ENCODE measurements at regions not wholly inside any gene's neighbourhood (a gene's known extent, or its start where the extent isn't known, plus 50 kb on each side); places are given as distances from the start of the nearest gene placed in this dataset.

GRCh38 chr11:70490723-70491558 lies 92.6 kb downstream of the CTTN start:
- peaks cover 3% of the 10 kb centered on the region for H3K36me3 Mint-ChIP-seq
- Histone ChIP-seq H4K20me1 (ENCODE audit: low read depth) (no peaks in the 10 kb centered on the region), H3K4me1 (no peaks in the 10 kb centered on the region), H3K9me3 (ENCODE audit: low read depth) (peaks cover 4% of the 10 kb centered on the region), H3K27ac (no peak overlapping the region), H3K4me3 (no peak overlapping the region), H2AFZ (replicated peaks) (no peak overlapping the region), H3K79me2 (ENCODE audit: low read depth) (no peaks in the 10 kb centered on the region), H3K27me3 (no peaks in the 10 kb centered on the region), H3K4me2 (no peak overlapping the region), H3F3A (ENCODE audit: low read depth) (no peaks in the 10 kb centered on the region), H3K9ac (no peak overlapping the region), H3K36me3 (no peaks in the 10 kb centered on the region)
- peaks cover 4% of the 10 kb centered on the region for H3K4me1 Mint-ChIP-seq
- DNase-seq (ENCODE audit: low spot score), result no peak
- no peak overlapping the region for H3K4me3 Mint-ChIP-seq
- no peak overlapping the region for H3K27ac Mint-ChIP-seq
- TF ChIP-seq EZH2 (IDR thresholded peaks at IDR 0.05), result no peak
- peaks cover 11% of the 10 kb centered on the region for H3K27me3 Mint-ChIP-seq (ENCODE audit: insufficient read depth, low read depth)
- H3K9me3 Mint-ChIP-seq, result peaks cover 4% of the 10 kb centered on the region

- H3K36me3 ChIP-seq, result no peaks in the 10 kb centered on the region
- peaks cover 12% of the 10 kb centered on the region for H3K27me3 Mint-ChIP-seq (ENCODE audit: insufficient read depth, low read depth)
- no peak overlapping the region for H3K27ac ChIP-seq
- no peak overlapping the region for H3K27ac Mint-ChIP-seq
- DNase-seq (ENCODE audit: low spot score), result no peak
- peaks cover 6% of the 10 kb centered on the region for H3K4me1 ChIP-seq
- H4K20me1 ChIP-seq (ENCODE audit: low read depth), result no peaks in the 10 kb centered on the region
- H3K79me2 ChIP-seq (ENCODE audit: low read depth), result no peaks in the 10 kb centered on the region
- no peak overlapping the region for H3K4me3 Mint-ChIP-seq
- H3K4me3 ChIP-seq, result no peak overlapping the region
- peaks cover 4% of the 10 kb centered on the region for H3K9me3 ChIP-seq (ENCODE audit: low read depth)
- H3K27me3 ChIP-seq, result no peaks in the 10 kb centered on the region
- H3K9me3 Mint-ChIP-seq, result peaks cover 4% of the 10 kb centered on the region
- peaks cover 3% of the 10 kb centered on the region for H3K36me3 Mint-ChIP-seq
- H3K4me2 ChIP-seq, result no peak overlapping the region
- H3F3A ChIP-seq (ENCODE audit: low read depth), result peaks cover 3% of the 10 kb centered on the region
- no peak for TF ChIP-seq CTCF (IDR thresholded peaks at IDR 0.05)
- TF ChIP-seq EZH2phosphoT487 (IDR thresholded peaks at IDR 0.05), result no peak
- TF ChIP-seq EZH2 (IDR thresholded peaks at IDR 0.05), result no peak
- no peak overlapping the region for H3K9ac ChIP-seq
- H2AFZ ChIP-seq (replicated peaks), result no peak overlapping the region
- peaks cover 6% of the 10 kb centered on the region for H3K4me1 Mint-ChIP-seq
These were observed 93.6 kb downstream of the CTTN start for GRCh38 chr11:70491696-70492472.

GRCh38 chr11:70493089-70493474 lies 94.8 kb downstream of the CTTN start:
- no peak overlapping the region for H3K9ac ChIP-seq
- H3K27ac ChIP-seq, result no peak overlapping the region
- H3K4me2 ChIP-seq, result no peak overlapping the region
- Mint-ChIP-seq H3K27ac (no peak overlapping the region), H3K36me3 (no peaks in the 10 kb centered on the region), H3K4me3 (no peak overlapping the region), H3K27me3 (ENCODE audit: insufficient read depth, low read depth) (peaks cover 9% of the 10 kb centered on the region), H3K9me3 (peaks cover 4% of the 10 kb centered on the region), H3K4me1 (peaks cover 13% of the 10 kb centered on the region)
- TF ChIP-seq CTCF (IDR thresholded peaks at IDR 0.05), result no peak
- TF ChIP-seq EZH2 (IDR thresholded peaks at IDR 0.05), result no peak
- TF ChIP-seq EZH2phosphoT487 (IDR thresholded peaks at IDR 0.05), result no peak
- DNase-seq (ENCODE audit: low spot score), result no peak
- no peaks in the 10 kb centered on the region for H4K20me1 ChIP-seq (ENCODE audit: low read depth)
- no peaks in the 10 kb centered on the region for H3K36me3 ChIP-seq
- no peak overlapping the region for H2AFZ ChIP-seq (replicated peaks)
- H3K79me2 ChIP-seq (ENCODE audit: low read depth), result no peaks in the 10 kb centered on the region
- H3K4me1 ChIP-seq, result peaks cover 18% of the 10 kb centered on the region
- H3K4me3 ChIP-seq, result no peak overlapping the region
- H3K27me3 ChIP-seq, result no peaks in the 10 kb centered on the region
- H3F3A ChIP-seq (ENCODE audit: low read depth), result peaks cover 12% of the 10 kb centered on the region
- peaks cover 4% of the 10 kb centered on the region for H3K9me3 ChIP-seq (ENCODE audit: low read depth)

All from neural progenitor cell (in vitro differentiated cells).